NCI-H226 (cell line): ENCODE measurements at regions not wholly inside any gene's neighbourhood (a gene's known extent, or its start where the extent isn't known, plus 50 kb on each side); places are given as distances from the start of the nearest gene placed in this dataset.
A peak's percentile ranks its signal among the peaks of the same experiment; 100 is the strongest.

Experiments used
- DNase-seq: peaks from one replicate; pipeline ENCODE4 v3.0.0-alpha.2; 2015

GRCh38 chr9:108015690-108016089 lies 526.1 kb upstream of the KLF4 start:
- no peak for DNase-seq

- DNase-seq = no peak
These were observed 524.8 kb upstream of the KLF4 start for GRCh38 chr9:108014353-108014752.

- DNase-seq = no peak
These were observed 523.5 kb upstream of the KLF4 start for GRCh38 chr9:108012886-108013665.

GRCh38 chr9:108012405-108012804 lies 522.8 kb upstream of the KLF4 start:
- no peak for DNase-seq

GRCh38 chr9:108003526-108003925 lies 514.0 kb upstream of the KLF4 start:
- DNase-seq = no peak

- DNase-seq = no peak
These were observed 512.9 kb upstream of the KLF4 start for GRCh38 chr9:108002371-108002956.

GRCh38 chr9:108001237-108001636 lies 511.7 kb upstream of the KLF4 start:
- no peak for DNase-seq

GRCh38 chr9:107999890-108000289 lies 510.3 kb upstream of the KLF4 start:
- peak; percentile 51 for DNase-seq

- DNase-seq = peak; percentile 42
These were observed 509.4 kb upstream of the KLF4 start for GRCh38 chr9:107999011-107999410.

- no peak for DNase-seq
These were observed 505.1 kb upstream of the KLF4 start for GRCh38 chr9:107994648-107995047.

GRCh38 chr9:107992271-107992670 lies 502.7 kb upstream of the KLF4 start:
- DNase-seq = no peak

GRCh38 chr9:107991581-107991980 lies 502.0 kb upstream of the KLF4 start:
- DNase-seq = no peak

GRCh38 chr9:107989544-107989943 lies 500.0 kb upstream of the KLF4 start:
- no peak for DNase-seq

- no peak for DNase-seq
These were observed 499.5 kb upstream of the KLF4 start for GRCh38 chr9:107989099-107989498.

GRCh38 chr9:107984956-107985355 lies 495.4 kb upstream of the KLF4 start:
- no peak for DNase-seq

- no peak for DNase-seq
These were observed 494.2 kb upstream of the KLF4 start for GRCh38 chr9:107983762-107984161.

GRCh38 chr9:107983181-107983603 lies 493.6 kb upstream of the KLF4 start:
- no peak for DNase-seq

- DNase-seq = no peak
These were observed 493.2 kb upstream of the KLF4 start for GRCh38 chr9:107982745-107983144.

GRCh38 chr9:107982001-107982400 lies 492.4 kb upstream of the KLF4 start:
- DNase-seq = no peak

- no peak for DNase-seq
These were observed 491.4 kb upstream of the KLF4 start for GRCh38 chr9:107980984-107981383.

- DNase-seq = no peak
These were observed 487.2 kb upstream of the KLF4 start for GRCh38 chr9:107976767-107977166.

- DNase-seq = no peak
These were observed 485.9 kb upstream of the KLF4 start for GRCh38 chr9:107975426-107976010.

GRCh38 chr9:107973451-107973850 lies 483.9 kb upstream of the KLF4 start:
- no peak for DNase-seq

GRCh38 chr9:107972346-107972745 lies 482.8 kb upstream of the KLF4 start:
- no peak for DNase-seq
